HFFc6 (cell line): ENCODE measurements at regions not wholly inside any gene's neighbourhood (a gene's known extent, or its start where the extent isn't known, plus 50 kb on each side); places are given as distances from the start of the nearest gene placed in this dataset.

ENCODE experiments used
- DNase-seq: peaks from one replicate; pipeline ENCODE4 v3.0.0-alpha.2; 2018
- H3K27ac Mint-ChIP-seq: 2 replicates; pipeline ENCODE4 v1.8.0; 2020; ENCODE audit warnings: mild to moderate bottlenecking, mixed read lengths
- H3K27me3 Mint-ChIP-seq: 2 replicates; pipeline ENCODE4 v1.8.0; 2021; ENCODE audit warnings: mild to moderate bottlenecking, moderate library complexity, mixed read lengths; ENCODE audit not compliant: insufficient read depth
- H3K36me3 Mint-ChIP-seq: 2 replicates; pipeline ENCODE4 v1.8.0; 2021; ENCODE audit warnings: low read depth, mixed read lengths
- H3K4me1 Mint-ChIP-seq: 2 replicates; pipeline ENCODE4 v1.8.0; 2020; ENCODE audit warnings: low read depth, mixed read lengths
- H3K4me3 Mint-ChIP-seq: 2 replicates; pipeline ENCODE4 v1.8.0; 2020; ENCODE audit warnings: mild to moderate bottlenecking, moderate library complexity, mixed read lengths
- H3K9me3 Mint-ChIP-seq: 2 replicates; pipeline ENCODE4 v1.8.0; 2020; ENCODE audit warnings: mild to moderate bottlenecking, mixed read lengths
- TF ChIP-seq, protein P1 (sequence below): fragments of 200-600 bp; sonication (generic); IDR thresholded peaks from 2 replicates; pipeline ENCODE4 v1.5.0; 2021; ENCODE audit warnings: antibody characterized with exemption, mild to moderate bottlenecking

DNA sequence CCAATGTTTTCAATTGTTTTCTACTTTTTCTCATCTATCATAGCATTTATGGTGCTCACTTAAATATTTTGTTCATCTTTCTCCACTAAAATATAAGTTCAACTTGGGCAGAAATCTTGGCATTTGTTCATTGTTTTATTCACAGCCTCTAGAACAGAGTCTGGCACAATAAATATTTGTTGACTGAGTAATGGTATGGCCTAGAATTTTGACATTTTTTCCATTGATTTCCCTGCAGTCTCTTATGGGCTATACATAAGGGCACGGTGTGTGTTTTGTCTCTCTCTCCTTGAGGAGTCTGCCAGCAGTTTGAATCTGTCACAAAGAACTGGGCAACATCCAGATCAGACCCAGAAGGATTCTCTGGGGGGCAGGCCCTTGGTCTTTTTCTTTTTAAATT is 379.7 kb downstream of the TMEM38B start:
- no peaks in the 10 kb centered on the region for H3K4me1 Mint-ChIP-seq
- DNase-seq, result no peak
- TF ChIP-seq, protein P1, sequence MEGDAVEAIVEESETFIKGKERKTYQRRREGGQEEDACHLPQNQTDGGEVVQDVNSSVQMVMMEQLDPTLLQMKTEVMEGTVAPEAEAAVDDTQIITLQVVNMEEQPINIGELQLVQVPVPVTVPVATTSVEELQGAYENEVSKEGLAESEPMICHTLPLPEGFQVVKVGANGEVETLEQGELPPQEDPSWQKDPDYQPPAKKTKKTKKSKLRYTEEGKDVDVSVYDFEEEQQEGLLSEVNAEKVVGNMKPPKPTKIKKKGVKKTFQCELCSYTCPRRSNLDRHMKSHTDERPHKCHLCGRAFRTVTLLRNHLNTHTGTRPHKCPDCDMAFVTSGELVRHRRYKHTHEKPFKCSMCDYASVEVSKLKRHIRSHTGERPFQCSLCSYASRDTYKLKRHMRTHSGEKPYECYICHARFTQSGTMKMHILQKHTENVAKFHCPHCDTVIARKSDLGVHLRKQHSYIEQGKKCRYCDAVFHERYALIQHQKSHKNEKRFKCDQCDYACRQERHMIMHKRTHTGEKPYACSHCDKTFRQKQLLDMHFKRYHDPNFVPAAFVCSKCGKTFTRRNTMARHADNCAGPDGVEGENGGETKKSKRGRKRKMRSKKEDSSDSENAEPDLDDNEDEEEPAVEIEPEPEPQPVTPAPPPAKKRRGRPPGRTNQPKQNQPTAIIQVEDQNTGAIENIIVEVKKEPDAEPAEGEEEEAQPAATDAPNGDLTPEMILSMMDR, result no peak

DNA sequence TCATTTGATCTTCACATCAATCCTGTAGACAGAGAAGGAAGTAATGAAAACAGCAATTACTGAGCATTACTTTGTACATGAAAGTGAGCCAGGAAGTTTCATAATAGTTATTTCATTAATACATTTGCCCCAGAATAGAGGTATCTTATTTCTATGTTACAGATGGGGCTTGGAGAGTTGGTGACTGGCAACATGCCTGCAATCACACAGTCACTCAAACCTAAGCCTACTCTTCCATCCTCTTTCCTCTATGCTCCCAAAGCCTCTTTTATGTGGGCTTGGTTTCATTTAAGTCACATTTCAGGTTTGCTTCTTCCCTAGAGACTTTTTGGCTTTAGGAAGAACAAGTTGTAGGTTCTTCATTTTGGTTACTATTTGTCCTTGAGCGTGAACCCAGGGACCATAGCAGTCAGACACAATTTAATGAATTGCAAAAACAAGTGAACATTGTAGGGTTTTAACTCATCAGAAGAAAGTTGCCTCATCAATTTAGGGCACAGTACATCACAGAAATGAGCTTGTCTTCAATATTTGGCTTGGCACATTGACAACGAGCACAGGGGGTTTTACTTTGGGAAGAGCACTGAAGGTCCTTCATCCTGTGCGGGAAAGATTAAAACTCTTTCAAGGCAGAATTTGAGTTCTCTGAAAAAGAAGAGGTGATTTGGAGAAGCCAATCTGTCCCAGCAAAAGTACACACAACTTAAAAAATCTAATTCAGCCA is 381.1 kb downstream of the TMEM38B start:
- Mint-ChIP-seq H3K27ac (no peak overlapping the region), H3K9me3 (peaks cover 16% of the 10 kb centered on the region), H3K36me3 (no peaks in the 10 kb centered on the region), H3K4me3 (no peak overlapping the region), H3K27me3 (no peaks in the 10 kb centered on the region), H3K4me1 (no peaks in the 10 kb centered on the region)
- TF ChIP-seq, protein P1, result no peak
- no peak for DNase-seq

More for the DNA sequence above, 379.7 kb downstream of the TMEM38B start:
- no peak overlapping the region for H3K27ac Mint-ChIP-seq
- H3K4me3 Mint-ChIP-seq, result no peak overlapping the region
- H3K9me3 Mint-ChIP-seq, result peaks cover 28% of the 10 kb centered on the region
- no peaks in the 10 kb centered on the region for H3K36me3 Mint-ChIP-seq
- H3K27me3 Mint-ChIP-seq, result no peaks in the 10 kb centered on the region

DNA sequence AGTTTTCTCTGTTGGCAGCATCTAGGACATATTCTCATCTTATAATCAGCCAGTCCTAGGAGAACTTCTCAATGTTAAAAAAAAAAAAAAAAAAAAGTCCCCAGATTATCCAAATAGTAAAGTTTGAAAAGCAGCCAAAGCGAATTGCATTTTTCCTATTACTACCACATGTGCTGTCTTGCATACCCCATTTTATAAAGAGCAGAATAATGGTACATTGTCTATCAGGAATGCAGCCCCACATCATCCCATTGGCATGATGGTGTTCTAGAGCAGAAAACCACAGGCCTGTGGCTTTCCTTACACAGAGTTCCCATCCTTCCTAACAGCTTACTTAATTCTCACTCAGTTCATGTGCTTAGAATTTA is 381.6 kb downstream of the TMEM38B start:
- H3K27me3 Mint-ChIP-seq, result no peaks in the 10 kb centered on the region
- H3K27ac Mint-ChIP-seq, result no peak overlapping the region
- TF ChIP-seq, protein P1, result no peak
- H3K9me3 Mint-ChIP-seq, result peaks cover 21% of the 10 kb centered on the region
- no peaks in the 10 kb centered on the region for H3K4me1 Mint-ChIP-seq
- no peak for DNase-seq
- H3K36me3 Mint-ChIP-seq, result no peaks in the 10 kb centered on the region
- no peak overlapping the region for H3K4me3 Mint-ChIP-seq

DNA sequence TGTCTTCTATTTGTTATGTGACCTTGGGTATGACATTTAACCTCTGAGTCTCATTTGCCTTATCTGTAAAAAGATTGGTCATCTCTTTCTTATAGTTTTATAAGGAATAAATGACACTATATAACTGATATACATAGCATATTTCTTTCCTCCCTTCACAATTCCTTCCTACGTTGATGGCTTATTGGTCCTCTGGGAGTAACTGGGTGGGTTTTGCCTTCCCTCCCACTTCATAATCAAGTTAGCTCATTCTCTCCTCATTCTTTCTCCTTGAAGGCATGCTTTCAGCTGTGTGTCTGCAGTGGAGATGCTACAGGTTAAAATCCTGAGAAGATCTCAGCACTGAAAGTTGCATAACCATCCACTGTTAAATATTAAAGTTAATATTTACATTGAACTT is 382.4 kb downstream of the TMEM38B start:
- Mint-ChIP-seq H3K9me3 (peaks cover 28% of the 10 kb centered on the region), H3K27me3 (no peaks in the 10 kb centered on the region), H3K4me1 (no peaks in the 10 kb centered on the region), H3K27ac (no peak overlapping the region), H3K36me3 (no peaks in the 10 kb centered on the region), H3K4me3 (no peak overlapping the region)
- DNase-seq, result no peak
- TF ChIP-seq, protein P1, result no peak

DNA sequence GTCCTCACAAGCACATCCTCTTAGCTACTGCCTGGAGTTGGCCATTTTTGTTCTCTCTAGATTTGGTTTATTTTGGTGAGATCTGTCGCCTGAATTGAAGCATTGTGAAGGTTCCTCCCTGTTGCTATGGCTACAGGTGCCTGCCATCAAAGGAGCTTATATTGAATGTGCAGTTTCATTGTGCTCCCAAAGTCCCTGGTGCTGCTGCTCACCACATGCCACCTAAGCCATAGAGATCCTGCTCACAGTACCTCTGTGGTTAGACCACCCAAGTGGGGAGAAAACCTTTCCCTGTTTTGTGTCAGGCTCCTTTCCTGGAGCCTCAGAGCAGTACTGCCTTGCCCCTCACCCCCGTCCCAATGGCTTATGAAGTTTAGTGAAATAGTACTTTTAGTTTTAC is 383.4 kb downstream of the TMEM38B start:
- Mint-ChIP-seq H3K27ac (no peak overlapping the region), H3K36me3 (no peaks in the 10 kb centered on the region), H3K4me1 (no peaks in the 10 kb centered on the region), H3K9me3 (peaks cover 30% of the 10 kb centered on the region), H3K4me3 (no peak overlapping the region), H3K27me3 (no peaks in the 10 kb centered on the region)
- DNase-seq, result no peak
- TF ChIP-seq, protein P1, result no peak

DNA sequence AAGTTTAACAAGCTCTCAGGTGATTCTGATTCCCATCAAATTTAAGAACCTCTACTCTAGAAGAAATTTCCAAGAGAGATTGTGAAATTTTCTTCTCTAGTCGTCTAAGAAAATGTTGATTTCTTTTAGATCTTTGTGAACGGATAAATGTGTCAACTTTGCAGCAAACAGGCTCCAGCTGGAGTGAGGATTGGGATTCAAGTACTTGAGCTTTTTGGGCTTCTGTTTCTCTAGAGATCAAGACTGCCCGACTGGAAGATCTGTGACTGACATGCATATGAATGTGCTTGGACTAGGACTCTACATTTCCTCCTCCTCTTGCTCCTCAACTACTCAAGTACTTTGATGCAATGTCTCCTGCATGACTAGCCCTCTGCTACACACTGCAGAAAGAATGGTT is 388.3 kb downstream of the TMEM38B start:
- Mint-ChIP-seq H3K36me3 (no peaks in the 10 kb centered on the region), H3K4me3 (no peak overlapping the region), H3K27me3 (no peaks in the 10 kb centered on the region), H3K9me3 (peaks cover 38% of the 10 kb centered on the region), H3K27ac (no peak overlapping the region), H3K4me1 (no peaks in the 10 kb centered on the region)
- TF ChIP-seq, protein P1, result no peak
- no peak for DNase-seq
